Keratinocyte (primary cell): ENCODE measurements at regions not wholly inside any gene's neighbourhood (a gene's known extent, or its start where the extent isn't known, plus 50 kb on each side); places are given as distances from the start of the nearest gene placed in this dataset.

Experiments
- DNase-seq: peaks from one replicate; pipeline ENCODE4 v3.0.0-alpha.2; 2011; ENCODE audit warnings: low read depth, missing footprints, low spot score
- FAIRE-seq: peaks from 2 replicates; lab custom pipeline; 2011; peaks lifted over from hg19 to GRCh38; lab: Jason Lieb, UNC
- H2AFZ ChIP-seq: 2 replicates; pipeline ENCODE4 v1.6.0; 2012; ENCODE audit warnings: low read length, control low read depth, inconsistent platforms; ENCODE audit not compliant: control insufficient read depth
- H3K27ac ChIP-seq: 2 replicates; pipeline ENCODE4 v1.5.1; 2011; ENCODE audit warnings: low read length; ENCODE audit not compliant: control insufficient read depth, insufficient read depth
- H3K27me3 ChIP-seq: 3 replicates; pipeline ENCODE4 v1.6.0; 2011; ENCODE audit warnings: low read length; ENCODE audit not compliant: control insufficient read depth, insufficient read depth; ENCODE audit errors: extremely low read depth
- H3K36me3 ChIP-seq, 2 experiments: 2 replicates in 1 of 2; 3 replicates in 1 of 2; pipeline ENCODE4 v1.5.1; 2011; ENCODE audit warnings: low read length in 2 of 2, mild to moderate bottlenecking in 1 of 2; ENCODE audit not compliant: control insufficient read depth in 2 of 2, insufficient read depth in 2 of 2; ENCODE audit errors: extremely low read depth in 1 of 2
- H3K4me1 ChIP-seq: 3 replicates; pipeline ENCODE4 v1.5.1; 2011; ENCODE audit warnings: low read length; ENCODE audit not compliant: control insufficient read depth, insufficient read depth; ENCODE audit errors: extremely low read depth
- H3K4me2 ChIP-seq: 3 replicates; pipeline ENCODE4 v1.6.0; 2011; ENCODE audit warnings: low read depth, low read length; ENCODE audit not compliant: control insufficient read depth, insufficient read depth; ENCODE audit errors: extremely low read depth
- H3K4me3 ChIP-seq, 3 experiments: fragments of 200-600 bp in 1 of 3; sonication (generic) in 1 of 3; 2 replicates in 2 of 3; 3 replicates in 1 of 3; pipeline ENCODE4 v1.5.1; 2011 to 2016; ENCODE audit warnings: low read length in 3 of 3, mild to moderate bottlenecking in 3 of 3, control low read depth in 2 of 3, inconsistent platforms in 1 of 3, low read depth in 1 of 3, mixed read lengths in 1 of 3, mixed run types in 1 of 3, moderate library complexity in 1 of 3; ENCODE audit not compliant: control insufficient read depth in 2 of 3, insufficient read depth in 2 of 3; ENCODE audit errors: extremely low read depth in 1 of 3
- H3K79me2 ChIP-seq: 2 replicates; pipeline ENCODE4 v1.6.0; 2012; ENCODE audit warnings: low read length; ENCODE audit not compliant: control insufficient read depth, insufficient read depth
- H3K9ac ChIP-seq: 3 replicates; pipeline ENCODE4 v1.6.0; 2011; ENCODE audit warnings: low read length; ENCODE audit not compliant: control insufficient read depth, insufficient read depth; ENCODE audit errors: extremely low read depth
- H3K9me1 ChIP-seq: 3 replicates; pipeline ENCODE4 v1.6.0; 2011; ENCODE audit warnings: low read length; ENCODE audit not compliant: control insufficient read depth, insufficient read depth; ENCODE audit errors: extremely low read depth
- H3K9me3 ChIP-seq: 2 replicates; pipeline ENCODE4 v1.5.1; 2012; ENCODE audit warnings: low read depth, low read length; ENCODE audit not compliant: control insufficient read depth
- H4K20me1 ChIP-seq: 3 replicates; pipeline ENCODE4 v1.6.0; 2011; ENCODE audit warnings: low read length; ENCODE audit not compliant: control insufficient read depth, insufficient read depth; ENCODE audit errors: extremely low read depth
- CTCF ChIP-seq, 3 experiments: IDR thresholded peaks in 1 of 3; conservative IDR thresholded peaks in 1 of 3; optimal IDR thresholded peaks in 1 of 3; 2 replicates in 2 of 3; 3 replicates in 1 of 3; pipeline versions ENCODE3 to v1.5.1; 2011; ENCODE audit warnings: low read length in 3 of 3, mild to moderate bottlenecking in 3 of 3, moderate library complexity in 2 of 3, control low read depth in 1 of 3, inconsistent platforms in 1 of 3; ENCODE audit not compliant: insufficient read depth in 2 of 3; ENCODE audit errors: extremely low read depth in 1 of 3
- EZH2 ChIP-seq: IDR thresholded peaks from one replicate; pipeline ENCODE4 v1.6.1; 2012; ENCODE audit warnings: inconsistent platforms, mild to moderate bottlenecking, low read length, moderate library complexity
- dilution Hi-C: fragments of 300-500 bp; cut with MboI; formaldehyde crosslinking; loops from one replicate; pipeline ENCODE4 v1.7.0; 2020; ENCODE audit warnings: low sequenced_read_pairs; ENCODE audit not compliant: extremely low pct_ligation_motif_present

DNA sequence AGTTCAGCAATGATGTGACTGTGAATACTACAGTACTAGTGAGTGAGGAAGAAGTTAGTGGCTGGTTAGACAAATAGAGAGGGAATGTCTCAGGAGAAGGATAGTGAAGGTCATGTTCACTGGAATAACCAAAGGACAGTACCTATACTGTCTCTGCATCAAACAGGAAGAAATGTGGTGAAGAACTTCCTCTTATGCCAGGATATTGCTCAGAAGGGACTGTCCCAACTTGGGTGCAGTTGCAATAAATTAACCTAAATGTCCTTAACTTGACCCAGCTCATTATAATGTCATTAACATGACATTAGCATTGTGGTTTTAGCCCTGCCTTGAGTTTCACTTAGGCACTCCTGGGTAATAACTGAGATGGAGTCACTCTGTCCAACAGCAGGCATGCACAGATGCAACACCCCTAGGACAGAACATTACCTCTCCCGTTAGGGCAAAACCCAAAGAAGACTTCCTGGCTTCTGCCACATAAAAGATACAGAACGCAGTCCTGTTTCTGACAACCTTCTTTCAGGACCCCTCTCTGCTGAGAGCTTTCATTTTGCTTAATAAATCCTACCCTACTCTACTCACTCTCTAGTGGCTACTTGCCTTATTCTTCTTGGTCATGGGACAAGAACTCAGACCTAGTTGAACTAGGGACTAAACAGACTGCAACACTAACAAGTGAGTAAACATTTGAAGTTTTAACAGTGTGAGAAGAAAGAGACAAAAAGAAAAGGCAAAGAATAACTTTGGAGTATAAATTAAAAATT is 1591.6 kb upstream of the MIR17HG start:
- peaks cover 3% of the 10 kb centered on the region for H3K9me3 ChIP-seq
- no peaks in the 10 kb centered on the region for H4K20me1 ChIP-seq
- TF ChIP-seq CTCF (optimal IDR thresholded peaks at IDR 0.05 in 1 of 3, IDR thresholded peaks at IDR 0.05 in 1 of 3, conservative IDR thresholded peaks at IDR 0.05 in 1 of 3; ENCODE audit: extremely low read depth in 1 of 3, insufficient read depth in 2 of 3, low read length in 3 of 3) (no peak), EZH2 (no peak)
- H3K9ac ChIP-seq, result no peak overlapping the region
- H2AFZ ChIP-seq, result no peak overlapping the region
- no peaks in the 10 kb centered on the region for H3K4me1 ChIP-seq
- no peak overlapping the region for H3K27ac ChIP-seq
- H3K36me3 ChIP-seq, result no peaks in the 10 kb centered on the region
- FAIRE-seq (no peak), DNase-seq (no peak)
- H3K4me2 ChIP-seq, result no peak overlapping the region
- H3K79me2 ChIP-seq, result no peaks in the 10 kb centered on the region
- no peaks in the 10 kb centered on the region for H3K9me1 ChIP-seq
- no peak overlapping the region for H3K4me3 ChIP-seq
- dilution Hi-C loops, result no loop called here
- no peaks in the 10 kb centered on the region for H3K27me3 ChIP-seq

DNA sequence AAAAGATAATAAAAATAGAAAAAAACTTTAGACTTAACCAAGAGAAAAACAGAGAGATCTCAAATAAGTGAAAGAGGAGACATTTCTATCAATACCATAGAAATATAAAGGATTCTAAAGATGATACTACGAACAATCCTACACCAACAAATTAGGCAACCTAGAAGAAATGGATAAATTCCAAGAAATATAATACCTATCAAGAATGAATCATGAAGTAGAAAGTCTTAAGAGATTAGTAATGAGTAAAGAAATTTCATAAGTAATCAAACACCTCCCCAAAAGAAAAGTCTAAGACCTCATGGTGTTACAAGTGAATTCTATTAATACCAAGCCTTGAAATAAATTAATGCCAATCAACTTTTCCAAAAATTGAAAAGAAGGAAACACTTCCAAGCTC is 1584.5 kb upstream of the MIR17HG start:
- no peak overlapping the region for H2AFZ ChIP-seq
- FAIRE-seq (no peak), DNase-seq (no peak)
- H3K4me3 ChIP-seq, result no peak overlapping the region
- no peak overlapping the region for H3K9ac ChIP-seq
- no peaks in the 10 kb centered on the region for H3K79me2 ChIP-seq
- no peaks in the 10 kb centered on the region for H3K27me3 ChIP-seq
- H3K4me1 ChIP-seq, result no peaks in the 10 kb centered on the region
- H3K9me3 ChIP-seq, result no peaks in the 10 kb centered on the region
- no peaks in the 10 kb centered on the region for H3K9me1 ChIP-seq
- no peaks in the 10 kb centered on the region for H4K20me1 ChIP-seq
- dilution Hi-C loops, result no loop called here
- H3K27ac ChIP-seq, result no peak overlapping the region
- TF ChIP-seq EZH2 (no peak), CTCF (optimal IDR thresholded peaks at IDR 0.05 in 1 of 3, IDR thresholded peaks at IDR 0.05 in 1 of 3, conservative IDR thresholded peaks at IDR 0.05 in 1 of 3; ENCODE audit: extremely low read depth in 1 of 3, insufficient read depth in 2 of 3, low read length in 3 of 3) (no peak)
- H3K36me3 ChIP-seq, result no peaks in the 10 kb centered on the region
- no peak overlapping the region for H3K4me2 ChIP-seq
